KMS-11 (cell line): ENCODE measurements at regions not wholly inside any gene's neighbourhood (a gene's known extent, or its start where the extent isn't known, plus 50 kb on each side); places are given as distances from the start of the nearest gene placed in this dataset.

Experiments
- H2AFZ ChIP-seq: fragments of 200-600 bp; sonication (generic); 2 replicates; pipeline ENCODE4 v1.6.1; 2016; ENCODE audit warnings: antibody characterized with exemption, mixed run types, low read depth
- H3K27ac ChIP-seq: fragments of 200-600 bp; sonication (generic); 2 replicates; pipeline ENCODE4 v1.6.1; 2016; ENCODE audit warnings: mild to moderate bottlenecking, mixed run types
- H3K27me3 ChIP-seq: fragments of 200-600 bp; sonication (generic); 2 replicates; pipeline ENCODE4 v1.6.1; 2017; ENCODE audit warnings: mild to moderate bottlenecking, low read depth, mixed run types, moderate library complexity; ENCODE audit not compliant: insufficient read depth
- H3K36me3 ChIP-seq: fragments of 200-600 bp; sonication (generic); 2 replicates; pipeline ENCODE4 v1.6.1; 2017; ENCODE audit warnings: mild to moderate bottlenecking, mixed run types; ENCODE audit not compliant: insufficient read depth
- H3K4me1 ChIP-seq: fragments of 200-600 bp; sonication (generic); 2 replicates; pipeline ENCODE4 v1.6.1; 2016; ENCODE audit warnings: mild to moderate bottlenecking, low read depth, mixed run types; ENCODE audit not compliant: poor library complexity, severe bottlenecking
- H3K4me2 ChIP-seq: fragments of 200-600 bp; sonication (generic); 2 replicates; pipeline ENCODE4 v1.7.0; 2016; ENCODE audit warnings: mild to moderate bottlenecking, mixed run types
- H3K4me3 ChIP-seq: fragments of 200-600 bp; sonication (generic); IDR thresholded peaks from 2 replicates; pipeline ENCODE4 v1.6.1; 2017; ENCODE audit warnings: low read depth, low read length, mixed read lengths; ENCODE audit not compliant: insufficient read depth
- H3K79me2 ChIP-seq: fragments of 200-600 bp; sonication (generic); 2 replicates; pipeline ENCODE4 v1.6.1; 2016; ENCODE audit warnings: low read depth, mixed run types; ENCODE audit not compliant: insufficient read depth
- H3K9ac ChIP-seq: fragments of 200-600 bp; sonication (generic); 2 replicates; pipeline ENCODE4 v1.6.1; 2016; ENCODE audit warnings: mild to moderate bottlenecking, mixed run types
- H4K20me1 ChIP-seq: fragments of 200-600 bp; sonication (generic); 2 replicates; pipeline ENCODE4 v1.6.1; 2016; ENCODE audit warnings: mild to moderate bottlenecking, mixed run types; ENCODE audit not compliant: insufficient read depth
- TF ChIP-seq, protein P1 (sequence below): fragments of 200-600 bp; sonication (generic); conservative IDR thresholded peaks from 2 replicates; pipeline ENCODE4 v1.6.1; 2017; ENCODE audit warnings: low read depth, mild to moderate bottlenecking, antibody characterized with exemption, low read length, moderate library complexity, mixed read lengths

DNA sequence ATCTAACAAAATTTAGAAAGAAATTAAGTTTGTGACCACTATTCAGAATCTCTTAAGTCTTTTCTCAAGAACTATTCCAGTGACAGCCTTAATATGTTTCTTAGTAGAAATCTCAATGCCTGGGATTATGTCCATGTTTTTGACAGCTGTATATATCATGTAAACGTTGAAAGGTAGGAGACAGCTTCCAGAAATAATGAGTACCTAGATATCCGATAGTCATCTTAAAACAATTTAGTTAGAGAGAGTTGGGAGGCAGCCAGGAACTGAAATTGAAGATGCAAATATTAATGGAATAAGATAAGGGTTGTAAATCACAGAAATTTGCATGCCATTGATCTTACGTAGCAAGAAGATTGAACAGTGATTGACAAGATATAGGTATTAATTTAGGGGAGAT lies 955.2 kb downstream of the JRKL start:
- Histone ChIP-seq H4K20me1 (no peaks in the 10 kb centered on the region), H3K9ac (no peak overlapping the region), H3K27me3 (no peaks in the 10 kb centered on the region), H3K4me3 (no peak overlapping the region), H3K27ac (no peak overlapping the region), H3K4me1 (no peaks in the 10 kb centered on the region), H3K36me3 (no peaks in the 10 kb centered on the region), H3K79me2 (no peaks in the 10 kb centered on the region), H2AFZ (no peak overlapping the region), H3K4me2 (no peak overlapping the region)
- TF ChIP-seq, protein P1, sequence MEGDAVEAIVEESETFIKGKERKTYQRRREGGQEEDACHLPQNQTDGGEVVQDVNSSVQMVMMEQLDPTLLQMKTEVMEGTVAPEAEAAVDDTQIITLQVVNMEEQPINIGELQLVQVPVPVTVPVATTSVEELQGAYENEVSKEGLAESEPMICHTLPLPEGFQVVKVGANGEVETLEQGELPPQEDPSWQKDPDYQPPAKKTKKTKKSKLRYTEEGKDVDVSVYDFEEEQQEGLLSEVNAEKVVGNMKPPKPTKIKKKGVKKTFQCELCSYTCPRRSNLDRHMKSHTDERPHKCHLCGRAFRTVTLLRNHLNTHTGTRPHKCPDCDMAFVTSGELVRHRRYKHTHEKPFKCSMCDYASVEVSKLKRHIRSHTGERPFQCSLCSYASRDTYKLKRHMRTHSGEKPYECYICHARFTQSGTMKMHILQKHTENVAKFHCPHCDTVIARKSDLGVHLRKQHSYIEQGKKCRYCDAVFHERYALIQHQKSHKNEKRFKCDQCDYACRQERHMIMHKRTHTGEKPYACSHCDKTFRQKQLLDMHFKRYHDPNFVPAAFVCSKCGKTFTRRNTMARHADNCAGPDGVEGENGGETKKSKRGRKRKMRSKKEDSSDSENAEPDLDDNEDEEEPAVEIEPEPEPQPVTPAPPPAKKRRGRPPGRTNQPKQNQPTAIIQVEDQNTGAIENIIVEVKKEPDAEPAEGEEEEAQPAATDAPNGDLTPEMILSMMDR, result no peak

DNA sequence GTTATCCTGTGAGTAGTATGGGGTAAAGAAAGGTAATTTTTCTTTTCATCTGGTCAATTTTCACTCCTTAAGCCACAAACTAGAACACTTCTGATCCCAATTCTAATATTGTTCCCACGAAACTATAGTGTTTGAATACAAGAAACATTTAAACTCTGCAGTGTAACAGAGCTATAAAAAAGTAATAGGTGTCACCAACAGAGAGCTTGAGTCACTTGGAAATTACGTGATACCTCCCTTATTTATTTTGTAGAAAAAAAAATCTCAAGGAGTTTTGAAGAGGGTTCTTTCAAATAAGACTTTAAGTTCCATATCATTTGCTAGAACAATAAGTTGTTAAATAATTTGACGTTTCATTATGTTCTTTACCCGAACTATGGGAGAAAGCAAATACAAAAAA lies 959.4 kb downstream of the JRKL start:
- H3K79me2 ChIP-seq, result no peaks in the 10 kb centered on the region

DNA sequence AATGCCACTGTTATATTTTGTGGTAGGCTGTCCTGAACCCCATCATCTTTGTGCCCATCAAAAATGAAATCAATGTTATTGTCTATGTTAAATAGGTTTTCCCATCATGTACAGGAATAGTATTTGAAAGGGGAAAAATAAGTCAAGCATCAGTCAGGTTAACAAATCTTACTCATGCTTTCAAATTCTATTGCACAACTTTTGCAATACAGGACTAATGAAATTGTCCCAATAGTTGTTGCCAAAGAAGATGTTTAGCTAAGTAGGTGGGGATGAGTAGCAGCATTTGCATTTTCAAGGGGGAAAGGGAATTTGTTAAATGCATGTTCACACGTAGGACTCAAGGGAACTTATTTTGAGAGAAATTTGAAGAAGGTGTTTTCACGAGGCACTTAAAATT lies 962.1 kb downstream of the JRKL start:
- no peak overlapping the region for H2AFZ ChIP-seq
- no peaks in the 10 kb centered on the region for H4K20me1 ChIP-seq
- H3K27ac ChIP-seq, result no peak overlapping the region
- no peaks in the 10 kb centered on the region for H3K79me2 ChIP-seq
- no peaks in the 10 kb centered on the region for H3K36me3 ChIP-seq
- TF ChIP-seq, protein P1, result no peak
- H3K9ac ChIP-seq, result no peak overlapping the region
- no peak overlapping the region for H3K4me3 ChIP-seq
- H3K4me2 ChIP-seq, result no peak overlapping the region
- H3K27me3 ChIP-seq, result no peaks in the 10 kb centered on the region
- no peaks in the 10 kb centered on the region for H3K4me1 ChIP-seq

More for the DNA sequence above, 959.4 kb downstream of the JRKL start:
- Histone ChIP-seq H4K20me1 (no peaks in the 10 kb centered on the region), H3K4me1 (no peaks in the 10 kb centered on the region), H3K36me3 (no peaks in the 10 kb centered on the region), H3K4me2 (no peak overlapping the region), H3K27me3 (no peaks in the 10 kb centered on the region), H3K27ac (no peak overlapping the region), H3K9ac (no peak overlapping the region), H2AFZ (no peak overlapping the region), H3K4me3 (no peak overlapping the region)
- TF ChIP-seq, protein P1, result no peak

DNA sequence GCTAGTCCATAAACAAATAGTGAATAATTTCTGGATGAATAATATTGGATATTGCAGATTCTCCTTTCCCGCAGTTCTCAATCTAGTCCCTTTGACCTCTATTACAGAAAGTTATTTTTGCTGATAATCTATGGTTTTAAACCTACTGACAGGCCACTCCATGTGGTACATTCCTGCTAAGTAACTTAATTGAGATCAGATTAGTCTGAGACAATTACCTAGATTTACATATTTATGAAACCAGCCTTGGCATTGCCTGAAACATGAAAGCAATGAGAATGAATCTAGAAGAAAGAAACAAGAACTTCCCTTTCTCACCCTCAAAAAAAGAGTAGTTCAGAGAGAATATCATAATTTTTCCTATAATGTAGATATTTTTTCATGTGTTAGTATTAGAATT lies 964.2 kb downstream of the JRKL start:
- H3K4me1 ChIP-seq, result no peaks in the 10 kb centered on the region
- H3K79me2 ChIP-seq, result no peaks in the 10 kb centered on the region
- H3K4me2 ChIP-seq, result no peak overlapping the region
- H4K20me1 ChIP-seq, result no peaks in the 10 kb centered on the region
- H3K4me3 ChIP-seq, result no peak overlapping the region
- no peak overlapping the region for H2AFZ ChIP-seq
- TF ChIP-seq, protein P1, result no peak
- no peaks in the 10 kb centered on the region for H3K36me3 ChIP-seq
- no peak overlapping the region for H3K27ac ChIP-seq
- no peak overlapping the region for H3K9ac ChIP-seq
- no peaks in the 10 kb centered on the region for H3K27me3 ChIP-seq
